Stimulated activated CD8-positive, alpha-beta memory T cell treated with anti-CD3 and anti-CD28 coated beads, Interleukin-4, amount 100 ng/mL, for 4 hours (primary cell): ENCODE measurements at regions not wholly inside any gene's neighbourhood (a gene's known extent, or its start where the extent isn't known, plus 50 kb on each side); places are given as distances from the start of the nearest gene placed in this dataset.

Source experiments
- DNase-seq, 2 donors: peaks; one replicate each; pipeline ENCODE4 v3.0.0-alpha.2; 2020; ENCODE audit warnings: low read depth in 2 of 2, low spot score in 1 of 2

DNA sequence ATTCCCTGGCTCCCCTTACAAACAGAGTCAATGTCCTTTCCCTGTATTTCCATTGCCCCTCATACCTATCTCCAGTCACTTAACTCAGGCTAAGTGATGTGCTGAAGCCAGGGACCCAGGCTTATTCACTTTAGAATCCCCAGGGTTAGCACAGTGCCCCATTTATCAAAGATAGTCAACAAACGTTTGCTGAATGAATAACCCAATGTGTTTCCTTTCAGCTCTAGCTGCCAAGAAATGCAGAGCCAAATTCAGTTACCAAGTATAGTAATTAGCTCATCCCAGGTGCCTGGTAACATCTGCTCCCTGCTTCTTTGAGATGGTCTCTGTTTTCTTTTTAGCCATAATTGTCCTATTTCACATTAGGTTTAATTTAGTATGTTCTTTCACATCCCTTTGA lies 189.5 kb downstream of the PHLDA1 start:
- DNase-seq, result no peak

DNA sequence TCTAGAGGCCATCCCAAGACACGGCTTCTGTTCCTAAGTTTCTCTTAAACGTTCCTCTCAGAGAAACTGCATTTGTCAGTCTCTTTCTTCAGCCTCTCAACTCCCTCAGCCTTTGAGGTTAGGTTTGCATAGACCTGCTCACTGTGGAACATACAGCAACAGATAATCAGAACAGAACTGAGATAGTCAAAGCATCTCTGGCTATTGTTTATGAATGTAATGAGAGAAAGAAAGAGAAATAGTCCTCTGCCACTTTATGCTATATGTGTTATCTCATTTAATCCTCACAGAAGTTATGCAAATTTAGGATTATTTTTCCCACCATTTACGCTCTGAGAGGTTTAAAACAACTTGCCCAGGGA lies 190.6 kb downstream of the PHLDA1 start:
- DNase-seq, result no peak

GRCh38 chr12:75838309-75838708 lies 193.3 kb downstream of the PHLDA1 start:
- no peak for DNase-seq

GRCh38 chr12:75837700-75838099 lies 193.9 kb downstream of the PHLDA1 start:
- no peak for DNase-seq

DNA sequence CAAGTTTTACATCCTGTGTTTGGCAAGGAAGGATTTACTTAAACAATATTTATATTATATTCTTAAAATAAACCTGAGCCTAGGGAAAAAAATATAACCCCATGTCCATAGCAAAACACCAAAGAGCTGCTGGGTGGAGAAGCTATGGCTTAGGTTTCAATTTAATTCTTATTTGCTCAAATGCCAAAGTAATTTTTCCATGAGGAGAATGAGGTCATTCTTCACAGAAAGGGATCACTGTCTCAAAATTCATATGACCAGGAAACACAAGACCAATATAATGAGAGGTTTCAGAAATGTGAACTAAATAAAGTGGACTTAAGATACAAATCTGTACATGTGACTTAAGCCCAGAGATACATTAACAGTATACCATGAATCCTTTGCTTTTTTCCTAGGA lies 195.0 kb downstream of the PHLDA1 start:
- DNase-seq, result no peak

DNA sequence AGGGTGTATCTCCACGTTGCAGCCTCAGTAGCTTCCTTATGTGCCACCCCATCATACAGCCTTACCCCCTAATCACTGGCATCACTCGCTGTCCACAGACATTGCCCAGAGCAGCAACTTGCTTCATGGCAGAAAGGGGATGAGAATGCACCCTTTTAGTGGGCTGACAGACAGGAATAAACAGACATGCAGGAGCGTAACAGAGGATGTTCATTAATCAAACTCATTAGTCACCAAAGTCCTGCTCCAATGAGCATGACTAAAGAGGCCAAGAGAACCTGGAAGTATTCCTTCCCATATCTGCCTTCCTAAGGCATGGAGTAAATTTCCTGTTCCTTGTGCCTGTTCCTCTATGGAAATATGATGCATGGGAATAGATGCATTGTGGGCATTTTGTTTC lies 197.0 kb downstream of the PHLDA1 start:
- no peak for DNase-seq

DNA sequence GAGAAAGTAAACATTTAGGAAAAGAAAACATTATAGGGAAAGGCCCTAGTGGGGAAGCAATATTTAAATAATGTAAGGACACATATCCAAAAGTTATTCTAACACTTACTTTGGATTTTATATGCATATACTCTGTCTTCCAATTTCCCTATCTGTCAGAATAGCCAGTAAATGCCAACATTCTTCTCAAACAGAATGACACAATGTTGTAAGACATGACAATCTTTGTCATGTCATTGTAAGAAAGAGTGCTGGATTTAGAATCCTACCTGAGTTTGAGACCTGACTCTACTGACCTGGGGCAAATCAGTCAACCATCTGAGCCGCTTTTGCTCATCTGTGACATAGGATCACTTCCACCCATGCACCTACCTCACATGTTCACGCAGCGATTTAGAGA lies 198.3 kb downstream of the PHLDA1 start:
- no peak for DNase-seq

GRCh38 chr12:75831402-75831801 lies 200.2 kb downstream of the PHLDA1 start:
- no peak for DNase-seq

GRCh38 chr12:75827061-75827460 lies 204.5 kb downstream of the PHLDA1 start:
- DNase-seq, result no peak

- DNase-seq, result no peak
Observed at GRCh38 chr12:75825686-75826085, 205.9 kb downstream of the PHLDA1 start.

DNA sequence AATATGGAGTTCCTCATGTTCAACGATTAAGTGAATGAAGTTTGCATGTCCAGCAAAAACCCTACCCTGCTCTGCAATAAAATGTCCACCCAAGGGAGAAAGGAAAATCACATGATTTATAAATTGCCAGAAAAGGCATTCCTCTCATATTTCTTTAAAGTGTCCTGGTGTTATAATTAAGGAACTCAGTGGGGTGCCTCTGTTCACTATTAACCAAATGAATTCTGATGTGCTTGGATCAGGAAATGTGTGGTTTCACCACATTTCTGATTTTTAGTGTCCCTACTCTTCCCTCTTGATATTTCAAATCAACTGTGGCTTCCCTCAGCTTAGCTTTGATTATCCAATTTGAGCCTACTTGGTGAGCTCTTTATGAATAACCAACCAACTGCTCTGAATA lies 208.1 kb downstream of the PHLDA1 start:
- DNase-seq, result no peak

GRCh38 chr12:75822416-75822815 lies 209.2 kb downstream of the PHLDA1 start:
- no peak for DNase-seq

- DNase-seq, result no peak
Observed at GRCh38 chr12:75820848-75821578, 210.6 kb downstream of the PHLDA1 start.

GRCh38 chr12:75820071-75820470 lies 211.5 kb downstream of the PHLDA1 start:
- DNase-seq, result no peak

- no peak for DNase-seq
Observed at GRCh38 chr12:75819512-75819911, 212.1 kb downstream of the PHLDA1 start.

GRCh38 chr12:75818863-75819262 lies 212.7 kb downstream of the PHLDA1 start:
- DNase-seq, result no peak

- no peak for DNase-seq
Observed at GRCh38 chr12:75816897-75817296, 214.7 kb downstream of the PHLDA1 start.

- no peak for DNase-seq
Observed at GRCh38 chr12:75815756-75816155, 215.8 kb downstream of the PHLDA1 start.

GRCh38 chr12:75814851-75815754 lies 216.5 kb downstream of the PHLDA1 start:
- DNase-seq, result no peak

DNA sequence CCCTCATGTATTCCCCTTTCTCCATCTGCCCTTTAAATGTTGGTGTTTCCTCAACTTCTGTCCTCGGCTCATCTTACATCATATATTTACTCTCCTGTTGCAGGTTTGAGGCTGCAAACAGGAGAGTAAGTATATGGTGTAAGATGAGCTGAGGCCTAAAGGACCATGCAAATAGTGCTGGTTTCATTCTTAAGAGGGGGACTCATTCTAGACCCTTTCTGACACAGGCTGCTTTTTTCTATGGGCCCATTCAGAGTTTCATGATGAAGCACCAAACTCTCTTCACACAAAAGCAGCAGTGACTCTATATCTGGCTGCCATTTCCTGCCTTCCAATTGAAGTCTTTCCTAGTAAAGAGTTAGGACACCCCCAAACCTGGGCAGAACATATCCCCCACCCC lies 218.5 kb downstream of the PHLDA1 start:
- DNase-seq, result no peak

DNA sequence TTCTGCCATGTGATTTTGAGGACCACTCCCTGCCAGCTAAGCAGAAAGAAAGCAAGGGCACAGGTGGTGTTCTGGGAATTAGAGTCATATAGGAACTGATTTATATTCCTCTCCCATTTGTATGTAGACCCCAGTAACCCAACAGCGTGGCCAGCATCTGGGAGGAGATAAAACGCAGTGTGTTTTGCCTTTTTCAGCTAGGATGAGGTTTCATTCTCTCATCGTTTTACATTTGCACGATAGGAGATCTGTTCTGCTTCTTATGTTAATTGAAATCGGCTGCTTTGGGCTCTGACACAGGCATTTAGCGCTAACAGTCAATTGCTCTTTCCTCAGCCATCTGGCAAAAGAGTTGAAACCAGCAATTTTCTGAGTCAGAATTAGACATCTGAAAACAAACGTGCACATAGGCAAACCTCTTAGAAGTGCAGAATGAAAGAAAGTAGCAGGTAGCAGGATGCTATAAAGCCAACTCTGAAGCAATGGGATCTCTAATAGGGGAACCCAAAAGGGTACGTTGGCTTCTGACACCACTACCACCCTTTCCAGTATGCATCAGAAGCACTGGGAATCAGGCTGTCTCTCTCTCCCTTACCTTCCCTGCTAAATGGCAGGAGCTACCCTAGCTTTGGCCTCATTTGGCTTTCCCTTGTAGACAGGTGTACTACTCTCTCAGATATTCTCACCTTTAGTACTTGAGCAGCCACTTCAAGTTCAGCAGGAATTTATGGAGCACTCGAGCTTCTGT lies 219.1 kb downstream of the PHLDA1 start:
- no peak for DNase-seq

DNA sequence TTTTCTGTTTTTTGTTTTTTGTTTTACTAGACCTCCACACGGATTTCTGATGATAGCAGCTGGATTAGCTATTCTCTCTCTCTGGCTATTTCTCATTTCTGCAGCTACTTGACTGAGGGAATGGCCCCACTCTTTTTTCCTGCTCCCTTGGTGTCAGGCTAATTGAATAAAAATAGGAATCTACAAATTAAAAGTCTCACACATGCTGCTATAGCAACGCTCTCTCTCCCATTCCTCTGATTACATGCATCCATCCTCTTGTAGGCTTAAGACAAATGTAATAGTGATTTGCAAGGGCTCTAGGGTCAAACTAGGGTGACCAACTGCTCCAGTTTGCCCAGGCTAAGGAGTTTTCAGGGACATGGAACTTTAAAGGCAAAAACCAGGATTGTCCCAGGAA lies 221.8 kb downstream of the PHLDA1 start:
- no peak for DNase-seq
